Loucy (cell line): ENCODE measurements at regions not wholly inside any gene's neighbourhood (a gene's known extent, or its start where the extent isn't known, plus 50 kb on each side); places are given as distances from the start of the nearest gene placed in this dataset.

ENCODE experiments used
- EZH2phosphoT487 ChIP-seq: fragments of 200-600 bp; IDR thresholded peaks from 2 replicates; pipeline ENCODE4 v1.6.1; 2018; ENCODE audit warnings: antibody characterized with exemption, mild to moderate bottlenecking, moderate library complexity, borderline replicate concordance
- TF ChIP-seq, protein P1 (sequence below): fragments of 200-600 bp; sonication (generic); conservative IDR thresholded peaks from 2 replicates; pipeline ENCODE4 v1.5.1; 2014; ENCODE audit warnings: mild to moderate bottlenecking, antibody characterized with exemption, low read length

DNA sequence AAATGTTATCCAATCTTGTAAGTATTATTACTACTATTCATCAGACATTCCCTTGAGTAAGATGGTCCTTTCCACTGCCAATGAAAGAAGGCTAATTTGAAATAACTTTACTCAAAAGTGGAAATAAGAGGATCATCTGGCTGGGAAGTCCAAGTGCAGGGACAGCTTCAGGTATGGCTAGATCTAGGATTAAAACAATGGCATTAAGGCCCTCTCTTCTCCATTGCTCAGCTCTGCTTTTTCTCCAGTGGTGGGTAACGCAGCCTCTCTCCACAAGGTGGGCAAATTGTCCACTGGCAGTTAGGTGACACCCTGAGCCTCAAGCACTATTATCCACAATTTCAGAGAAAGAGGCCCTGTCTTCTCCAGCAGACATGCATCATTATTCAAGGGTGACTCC lies 66.7 kb upstream of the PGM2 start:
- TF ChIP-seq, protein P1, sequence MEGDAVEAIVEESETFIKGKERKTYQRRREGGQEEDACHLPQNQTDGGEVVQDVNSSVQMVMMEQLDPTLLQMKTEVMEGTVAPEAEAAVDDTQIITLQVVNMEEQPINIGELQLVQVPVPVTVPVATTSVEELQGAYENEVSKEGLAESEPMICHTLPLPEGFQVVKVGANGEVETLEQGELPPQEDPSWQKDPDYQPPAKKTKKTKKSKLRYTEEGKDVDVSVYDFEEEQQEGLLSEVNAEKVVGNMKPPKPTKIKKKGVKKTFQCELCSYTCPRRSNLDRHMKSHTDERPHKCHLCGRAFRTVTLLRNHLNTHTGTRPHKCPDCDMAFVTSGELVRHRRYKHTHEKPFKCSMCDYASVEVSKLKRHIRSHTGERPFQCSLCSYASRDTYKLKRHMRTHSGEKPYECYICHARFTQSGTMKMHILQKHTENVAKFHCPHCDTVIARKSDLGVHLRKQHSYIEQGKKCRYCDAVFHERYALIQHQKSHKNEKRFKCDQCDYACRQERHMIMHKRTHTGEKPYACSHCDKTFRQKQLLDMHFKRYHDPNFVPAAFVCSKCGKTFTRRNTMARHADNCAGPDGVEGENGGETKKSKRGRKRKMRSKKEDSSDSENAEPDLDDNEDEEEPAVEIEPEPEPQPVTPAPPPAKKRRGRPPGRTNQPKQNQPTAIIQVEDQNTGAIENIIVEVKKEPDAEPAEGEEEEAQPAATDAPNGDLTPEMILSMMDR = peak; percentile 22; the same call in 1 of the 2 replicates
- no peak for TF ChIP-seq EZH2phosphoT487
